Omental fat pad (tissue), 3 donors: ENCODE measurements at regions not wholly inside any gene's neighbourhood (a gene's known extent, or its start where the extent isn't known, plus 50 kb on each side); places are given as distances from the start of the nearest gene placed in this dataset. TPM values are rescaled to one million over a fixed set of nuclear protein-coding genes. Genes with fewer than 3 reads are reported as not detected.

Experiments
- ATAC-seq: fragments of 150-250 bp; one replicate; pipeline ENCODE4 v1.9.1; 2016; ENCODE audit warnings: mild to moderate bottlenecking, moderate library complexity; ENCODE audit not compliant: low FRiP score
- DNase-seq: peaks from one replicate; pipeline ENCODE4 v3.0.0-alpha.2; 2019; ENCODE audit warnings: low spot score
- small RNA-seq: library from RNA; depleted of rRNA; stranded (forward); fragments of <200 nt; gene quantifications from one replicate; pipeline ENCODE3, GENCODE V24; 2016
- TF ChIP-seq, protein P1 (sequence below), 3 donors: fragments of 450-650 bp; IDR thresholded peaks; one replicate each; pipeline ENCODE4 v1.5.1; 2016 to 2017; ENCODE audit warnings: antibody characterized with exemption in 3 of 3, mild to moderate bottlenecking in 3 of 3, moderate library complexity in 2 of 3

DNA sequence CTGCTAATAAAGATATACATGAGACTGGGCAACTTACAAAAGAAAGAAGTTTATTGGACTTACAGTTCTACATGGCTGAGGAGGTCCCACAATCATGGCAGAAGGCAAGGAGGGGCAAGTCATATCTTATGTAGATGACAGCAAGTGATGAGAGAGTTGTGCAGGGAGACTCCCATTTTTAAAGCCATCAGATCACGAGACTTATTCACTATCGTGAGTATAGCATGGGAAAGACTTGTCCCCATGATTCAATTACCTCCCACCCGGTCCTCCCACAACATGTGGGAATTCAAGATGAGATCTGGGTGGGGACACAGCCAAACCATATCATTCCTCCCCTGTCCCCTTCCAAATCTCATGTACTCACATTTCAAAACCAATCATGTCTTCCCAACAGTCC lies 50.9 kb upstream of the GRID2 start:
- no peak for ATAC-seq
- DNase-seq = no peak
- TF ChIP-seq, protein P1, sequence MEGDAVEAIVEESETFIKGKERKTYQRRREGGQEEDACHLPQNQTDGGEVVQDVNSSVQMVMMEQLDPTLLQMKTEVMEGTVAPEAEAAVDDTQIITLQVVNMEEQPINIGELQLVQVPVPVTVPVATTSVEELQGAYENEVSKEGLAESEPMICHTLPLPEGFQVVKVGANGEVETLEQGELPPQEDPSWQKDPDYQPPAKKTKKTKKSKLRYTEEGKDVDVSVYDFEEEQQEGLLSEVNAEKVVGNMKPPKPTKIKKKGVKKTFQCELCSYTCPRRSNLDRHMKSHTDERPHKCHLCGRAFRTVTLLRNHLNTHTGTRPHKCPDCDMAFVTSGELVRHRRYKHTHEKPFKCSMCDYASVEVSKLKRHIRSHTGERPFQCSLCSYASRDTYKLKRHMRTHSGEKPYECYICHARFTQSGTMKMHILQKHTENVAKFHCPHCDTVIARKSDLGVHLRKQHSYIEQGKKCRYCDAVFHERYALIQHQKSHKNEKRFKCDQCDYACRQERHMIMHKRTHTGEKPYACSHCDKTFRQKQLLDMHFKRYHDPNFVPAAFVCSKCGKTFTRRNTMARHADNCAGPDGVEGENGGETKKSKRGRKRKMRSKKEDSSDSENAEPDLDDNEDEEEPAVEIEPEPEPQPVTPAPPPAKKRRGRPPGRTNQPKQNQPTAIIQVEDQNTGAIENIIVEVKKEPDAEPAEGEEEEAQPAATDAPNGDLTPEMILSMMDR (IDR thresholded peaks at IDR 0.05) = no peak

DNA sequence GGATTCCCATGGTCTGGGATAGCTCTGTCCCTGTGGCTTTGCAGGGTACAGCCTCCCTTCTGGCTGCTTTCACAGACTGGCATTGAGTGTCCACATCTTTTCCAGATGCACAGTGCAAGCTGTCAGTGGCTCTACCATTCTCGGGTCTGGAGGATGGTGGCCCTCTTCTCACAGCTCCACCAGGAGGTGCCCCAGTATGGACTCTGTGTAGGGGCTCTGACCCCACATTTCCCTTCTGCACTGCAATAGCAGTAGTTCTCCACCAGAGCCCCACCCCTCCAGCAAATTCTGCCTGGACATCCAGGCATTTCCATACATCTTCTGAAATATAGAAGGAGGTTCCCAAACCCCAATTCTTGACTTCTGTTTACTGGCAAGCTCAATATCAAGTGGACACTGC lies 50.2 kb upstream of the GRID2 start:
- no peak for ATAC-seq
- TF ChIP-seq, protein P1 (IDR thresholded peaks at IDR 0.05) = no peak
- DNase-seq = no peak

Small RNA genes in the stretch of these regions (small RNA-seq; reads per million reads assigned to genes)
- gene KRT19P6 = not detected
